ENCODE measurements at regions not wholly inside any gene's neighbourhood (a gene's known extent, or its start where the extent isn't known, plus 50 kb on each side); places are given as distances from the start of the nearest gene placed in this dataset.
A peak's percentile ranks its signal among the peaks of the same experiment; 100 is the strongest.

DNA sequence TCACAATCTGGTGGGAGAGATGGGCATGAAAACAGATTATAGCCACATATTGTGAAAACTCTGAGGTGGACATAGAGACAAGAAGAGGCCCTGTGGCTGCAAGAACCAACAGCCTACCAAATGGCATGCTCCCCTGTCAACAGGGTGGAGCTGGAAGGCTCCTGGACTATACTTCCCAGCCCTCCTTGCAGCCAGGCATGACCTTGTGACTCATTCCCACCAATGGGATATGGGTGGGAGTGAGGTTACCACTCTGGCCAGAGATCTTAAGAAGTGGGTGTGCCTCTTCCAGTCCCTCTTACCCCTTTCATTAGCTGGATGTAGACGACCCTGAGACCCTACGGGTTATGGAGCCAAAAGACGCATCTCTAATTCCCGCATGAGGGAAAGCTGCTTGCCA lies 126.4 kb upstream of the ZBED5 start:
- TF ChIP-seq, protein P1, sequence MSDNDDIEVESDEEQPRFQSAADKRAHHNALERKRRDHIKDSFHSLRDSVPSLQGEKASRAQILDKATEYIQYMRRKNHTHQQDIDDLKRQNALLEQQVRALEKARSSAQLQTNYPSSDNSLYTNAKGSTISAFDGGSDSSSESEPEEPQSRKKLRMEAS (IDR thresholded peaks at IDR 0.05): no peak
- TF ChIP-seq NFIC (IDR thresholded peaks at IDR 0.05) (no peak), YY1 (IDR thresholded peaks at IDR 0.05; ENCODE audit: low read depth) (no peak), FOXM1 (IDR thresholded peaks at IDR 0.05; ENCODE audit: borderline replicate concordance, low read depth) (no peak)
- TF ChIP-seq, protein P2, sequence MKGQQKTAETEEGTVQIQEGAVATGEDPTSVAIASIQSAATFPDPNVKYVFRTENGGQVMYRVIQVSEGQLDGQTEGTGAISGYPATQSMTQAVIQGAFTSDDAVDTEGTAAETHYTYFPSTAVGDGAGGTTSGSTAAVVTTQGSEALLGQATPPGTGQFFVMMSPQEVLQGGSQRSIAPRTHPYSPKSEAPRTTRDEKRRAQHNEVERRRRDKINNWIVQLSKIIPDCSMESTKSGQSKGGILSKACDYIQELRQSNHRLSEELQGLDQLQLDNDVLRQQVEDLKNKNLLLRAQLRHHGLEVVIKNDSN (IDR thresholded peaks at IDR 0.05): peak; percentile 88

DNA sequence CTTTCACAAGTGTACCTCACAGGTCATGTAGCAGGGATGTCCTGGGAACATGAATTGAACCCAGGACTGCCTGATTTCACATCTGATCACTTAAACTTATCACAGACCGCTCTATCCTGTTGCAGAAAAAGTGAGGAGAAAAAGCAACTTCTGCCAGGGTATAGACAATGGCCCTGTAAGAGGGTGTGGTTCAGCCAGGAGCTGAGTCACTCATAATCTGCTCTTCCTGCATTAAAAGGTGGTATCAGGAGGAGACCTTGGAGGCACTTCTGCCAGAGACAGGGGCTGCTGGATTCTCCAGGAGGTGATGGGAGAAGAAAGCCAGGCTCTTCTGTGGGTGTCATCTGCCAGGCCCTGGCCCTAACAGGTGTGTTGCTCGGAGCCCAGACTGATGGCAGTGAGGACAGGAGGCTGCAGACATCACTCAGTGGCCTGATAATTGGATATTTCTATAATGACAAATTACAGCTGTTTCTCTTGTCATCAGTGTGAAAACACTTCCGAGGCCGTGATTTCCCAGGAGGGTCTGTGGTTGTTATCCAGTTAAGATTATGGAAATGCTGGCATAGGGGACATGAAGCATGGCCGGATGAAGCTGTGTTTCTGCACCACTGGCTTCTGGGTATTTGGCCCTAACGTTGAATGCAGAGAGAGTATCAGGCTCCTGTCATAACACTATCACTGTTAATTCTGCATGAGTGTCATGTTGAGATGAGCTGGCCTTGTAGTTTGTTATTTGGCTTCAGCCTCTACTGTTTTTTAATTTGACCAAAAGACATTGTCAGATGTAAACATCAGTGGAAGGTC lies 125.1 kb upstream of the ZBED5 start:
- TF ChIP-seq EGR1 (IDR thresholded peaks at IDR 0.05) (no peak), FOXM1 (IDR thresholded peaks at IDR 0.05; ENCODE audit: borderline replicate concordance, low read depth) (no peak), YY1 (IDR thresholded peaks at IDR 0.05; ENCODE audit: low read depth) (no peak), ZBTB7A (IDR thresholded peaks at IDR 0.05; ENCODE audit: low read depth) (no peak), EP300 (IDR thresholded peaks at IDR 0.05; ENCODE audit: borderline replicate concordance) (no peak), RAD21 (IDR thresholded peaks at IDR 0.05; ENCODE audit: low read depth) (no peak), NFIC (IDR thresholded peaks at IDR 0.05) (no peak), CREB1 (IDR thresholded peaks at IDR 0.05; ENCODE audit: low read depth) (no peak)

DNA sequence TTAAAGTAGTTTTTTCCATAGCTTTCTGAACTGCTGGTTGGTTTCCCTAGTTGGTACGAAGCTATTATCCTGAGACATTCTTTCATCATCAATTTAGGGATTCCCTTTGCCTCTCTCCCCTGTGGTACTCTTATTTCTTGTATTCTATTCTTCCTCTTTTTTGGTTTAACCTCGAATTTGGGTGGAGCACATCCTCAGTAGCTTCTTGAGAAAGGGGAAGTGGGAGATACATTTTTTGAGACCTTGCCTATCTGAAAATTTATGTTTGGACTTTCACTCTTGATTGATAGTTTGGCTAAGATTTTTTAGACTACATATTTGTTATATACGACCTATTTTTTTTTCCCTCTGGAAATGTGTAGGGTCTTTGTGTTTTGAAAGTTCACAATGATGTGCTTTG lies 121.7 kb upstream of the ZBED5 start:
- TF ChIP-seq EGR1 (IDR thresholded peaks at IDR 0.05): no peak
- no peak for TF ChIP-seq NFIC (IDR thresholded peaks at IDR 0.05)
- no peak for TF ChIP-seq EP300 (IDR thresholded peaks at IDR 0.05; ENCODE audit: borderline replicate concordance)
- no peak for TF ChIP-seq YY1 (IDR thresholded peaks at IDR 0.05; ENCODE audit: low read depth)
- TF ChIP-seq, protein P2 (IDR thresholded peaks at IDR 0.05): no peak
- TF ChIP-seq CREB1 (IDR thresholded peaks at IDR 0.05; ENCODE audit: low read depth): no peak
- no peak for TF ChIP-seq CEBPB (IDR thresholded peaks at IDR 0.05)
- TF ChIP-seq TCF12 (IDR thresholded peaks at IDR 0.05; ENCODE audit: low read depth): no peak
- TF ChIP-seq, protein P3, sequence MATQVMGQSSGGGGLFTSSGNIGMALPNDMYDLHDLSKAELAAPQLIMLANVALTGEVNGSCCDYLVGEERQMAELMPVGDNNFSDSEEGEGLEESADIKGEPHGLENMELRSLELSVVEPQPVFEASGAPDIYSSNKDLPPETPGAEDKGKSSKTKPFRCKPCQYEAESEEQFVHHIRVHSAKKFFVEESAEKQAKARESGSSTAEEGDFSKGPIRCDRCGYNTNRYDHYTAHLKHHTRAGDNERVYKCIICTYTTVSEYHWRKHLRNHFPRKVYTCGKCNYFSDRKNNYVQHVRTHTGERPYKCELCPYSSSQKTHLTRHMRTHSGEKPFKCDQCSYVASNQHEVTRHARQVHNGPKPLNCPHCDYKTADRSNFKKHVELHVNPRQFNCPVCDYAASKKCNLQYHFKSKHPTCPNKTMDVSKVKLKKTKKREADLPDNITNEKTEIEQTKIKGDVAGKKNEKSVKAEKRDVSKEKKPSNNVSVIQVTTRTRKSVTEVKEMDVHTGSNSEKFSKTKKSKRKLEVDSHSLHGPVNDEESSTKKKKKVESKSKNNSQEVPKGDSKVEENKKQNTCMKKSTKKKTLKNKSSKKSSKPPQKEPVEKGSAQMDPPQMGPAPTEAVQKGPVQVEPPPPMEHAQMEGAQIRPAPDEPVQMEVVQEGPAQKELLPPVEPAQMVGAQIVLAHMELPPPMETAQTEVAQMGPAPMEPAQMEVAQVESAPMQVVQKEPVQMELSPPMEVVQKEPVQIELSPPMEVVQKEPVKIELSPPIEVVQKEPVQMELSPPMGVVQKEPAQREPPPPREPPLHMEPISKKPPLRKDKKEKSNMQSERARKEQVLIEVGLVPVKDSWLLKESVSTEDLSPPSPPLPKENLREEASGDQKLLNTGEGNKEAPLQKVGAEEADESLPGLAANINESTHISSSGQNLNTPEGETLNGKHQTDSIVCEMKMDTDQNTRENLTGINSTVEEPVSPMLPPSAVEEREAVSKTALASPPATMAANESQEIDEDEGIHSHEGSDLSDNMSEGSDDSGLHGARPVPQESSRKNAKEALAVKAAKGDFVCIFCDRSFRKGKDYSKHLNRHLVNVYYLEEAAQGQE (IDR thresholded peaks at IDR 0.05; ENCODE audit: low read depth): no peak
- no peak for TF ChIP-seq FOXM1 (IDR thresholded peaks at IDR 0.05; ENCODE audit: borderline replicate concordance, low read depth)
- TF ChIP-seq RAD21 (IDR thresholded peaks at IDR 0.05; ENCODE audit: low read depth): no peak
- TF ChIP-seq TEAD4 (IDR thresholded peaks at IDR 0.05): no peak
- TF ChIP-seq, protein P1 (IDR thresholded peaks at IDR 0.05): no peak

DNA sequence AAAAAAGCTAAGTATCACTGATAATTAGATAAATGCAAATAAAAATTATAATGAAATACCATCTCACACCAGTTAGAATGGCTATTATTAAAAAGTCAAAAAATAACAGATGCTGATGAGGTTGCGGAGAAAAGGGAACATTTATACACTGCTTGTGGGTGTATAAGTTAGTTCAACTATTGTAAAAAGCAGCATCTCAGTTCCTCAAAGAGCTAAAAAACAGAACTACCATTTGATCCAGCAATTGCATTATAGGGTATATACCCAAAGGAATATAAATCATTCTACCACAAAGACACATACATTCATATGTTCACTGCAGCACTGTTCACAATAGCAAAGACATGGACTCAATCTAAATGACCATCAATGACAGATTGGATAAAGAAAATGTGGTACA lies 120.3 kb upstream of the ZBED5 start:
- TF ChIP-seq TCF12 (IDR thresholded peaks at IDR 0.05; ENCODE audit: low read depth) (no peak), FOXM1 (IDR thresholded peaks at IDR 0.05; ENCODE audit: borderline replicate concordance, low read depth) (no peak), TEAD4 (IDR thresholded peaks at IDR 0.05) (no peak), EGR1 (IDR thresholded peaks at IDR 0.05) (no peak), CEBPB (IDR thresholded peaks at IDR 0.05) (no peak), CREB1 (IDR thresholded peaks at IDR 0.05; ENCODE audit: low read depth) (no peak), ZBTB7A (IDR thresholded peaks at IDR 0.05; ENCODE audit: low read depth) (no peak), YY1 (IDR thresholded peaks at IDR 0.05; ENCODE audit: low read depth) (no peak), NFIC (IDR thresholded peaks at IDR 0.05) (no peak), EP300 (IDR thresholded peaks at IDR 0.05; ENCODE audit: borderline replicate concordance) (no peak), RAD21 (IDR thresholded peaks at IDR 0.05; ENCODE audit: low read depth) (no peak), TAF1 (IDR thresholded peaks at IDR 0.05; ENCODE audit: low read depth) (no peak)
- TF ChIP-seq, protein P2 (IDR thresholded peaks at IDR 0.05): no peak
- TF ChIP-seq, protein P3 (IDR thresholded peaks at IDR 0.05; ENCODE audit: low read depth): no peak
- TF ChIP-seq, protein P1 (IDR thresholded peaks at IDR 0.05): no peak

DNA sequence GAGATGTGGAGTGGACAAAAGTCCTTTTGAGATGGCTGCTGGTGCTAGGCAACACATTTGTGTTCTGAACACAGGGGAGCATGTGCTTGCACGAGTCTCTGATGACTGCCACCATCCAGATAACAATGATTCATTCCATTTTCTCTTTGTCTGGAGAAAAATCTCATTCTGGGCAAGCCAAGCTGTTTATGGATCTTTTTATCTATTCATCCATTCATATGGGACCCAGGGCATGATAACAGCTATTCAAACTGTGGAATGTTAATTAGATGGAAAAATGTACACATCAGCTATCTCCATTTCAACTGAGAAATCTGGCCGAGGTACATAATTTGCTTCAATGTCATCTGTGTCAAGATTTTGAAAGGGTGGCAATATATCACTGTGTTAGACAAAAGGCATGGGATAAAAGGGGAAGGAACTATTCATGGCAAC lies 117.5 kb upstream of the ZBED5 start:
- TF ChIP-seq ZBTB7A (IDR thresholded peaks at IDR 0.05; ENCODE audit: low read depth) (no peak), TAF1 (IDR thresholded peaks at IDR 0.05; ENCODE audit: low read depth) (no peak), EGR1 (IDR thresholded peaks at IDR 0.05) (no peak), CEBPB (IDR thresholded peaks at IDR 0.05) (no peak), RAD21 (IDR thresholded peaks at IDR 0.05; ENCODE audit: low read depth) (no peak), TCF12 (IDR thresholded peaks at IDR 0.05; ENCODE audit: low read depth) (no peak), EP300 (IDR thresholded peaks at IDR 0.05; ENCODE audit: borderline replicate concordance) (no peak)
- TF ChIP-seq, protein P3 (IDR thresholded peaks at IDR 0.05; ENCODE audit: low read depth): no peak
- TF ChIP-seq, protein P1 (IDR thresholded peaks at IDR 0.05): no peak

Data from Ishikawa (cell line).